UCSD-AML1 (cell line): ENCODE measurements at regions not wholly inside any gene's neighbourhood (a gene's known extent, or its start where the extent isn't known, plus 50 kb on each side); places are given as distances from the start of the nearest gene placed in this dataset.

Source experiments
- DNase-seq: peaks from one replicate; lab custom pipeline; 2025; ENCODE audit not compliant: unreplicated experiment; lab: John Stamatoyannopoulos, UW

DNA sequence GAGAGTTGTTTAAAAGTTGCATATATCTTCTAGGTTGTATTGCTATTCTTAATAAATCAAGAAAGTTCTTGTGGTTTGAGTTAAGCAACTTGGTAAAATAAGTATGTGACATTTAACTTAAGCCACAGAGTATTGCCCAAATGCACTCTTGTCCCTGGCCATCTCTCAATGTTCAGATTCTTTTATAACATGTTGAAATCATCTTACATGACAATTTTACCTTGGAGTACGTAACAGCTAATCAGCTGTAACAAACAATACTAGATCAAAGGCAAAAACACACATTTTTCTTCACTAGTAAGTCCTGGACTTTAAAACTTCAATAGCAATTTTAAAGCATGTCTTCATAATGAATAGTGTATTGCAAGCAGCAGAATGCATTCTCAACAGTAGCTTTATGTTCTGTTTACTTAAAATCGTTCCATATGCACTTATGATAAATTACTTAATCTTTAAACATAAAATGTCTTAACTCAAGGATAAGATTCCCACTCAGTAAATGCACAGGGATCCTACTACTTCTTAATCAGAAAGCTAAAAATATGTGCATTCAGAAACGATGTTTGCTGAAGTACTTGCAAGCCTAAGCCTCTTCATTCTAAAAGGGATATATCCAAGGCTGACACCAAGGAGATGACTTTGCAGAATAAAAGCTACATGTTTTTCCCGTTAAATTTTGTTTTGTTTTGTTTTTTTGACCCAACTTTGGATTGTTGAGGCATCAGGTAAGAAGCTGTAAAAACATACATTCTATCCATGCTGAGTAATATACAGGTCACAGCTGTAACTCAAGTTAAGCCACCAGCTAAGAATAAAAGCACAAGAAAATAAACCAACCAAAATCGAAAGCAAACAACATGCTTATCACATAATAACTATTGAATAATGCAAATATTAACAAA lies 86.1 kb upstream of the NFIB start:
- DNase-seq: no peak

DNA sequence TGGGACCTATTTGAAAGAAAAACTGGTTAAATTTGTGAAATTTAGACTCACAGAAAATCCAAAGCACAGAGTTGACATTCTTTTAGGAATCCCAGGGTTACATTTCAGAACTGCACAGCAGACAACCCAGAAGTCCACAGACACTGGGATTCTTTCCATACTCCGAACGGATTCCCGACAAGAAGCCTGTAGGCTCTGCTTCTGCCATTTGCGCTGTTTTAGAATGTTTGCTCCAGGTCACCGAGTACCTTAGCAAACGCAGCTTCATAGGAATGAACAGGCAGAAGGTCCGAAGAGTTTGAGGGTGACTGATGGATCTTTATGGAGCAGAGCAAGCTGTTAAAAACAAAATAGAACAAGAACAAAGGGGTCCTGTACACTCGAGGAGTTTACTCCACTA lies 84.5 kb upstream of the NFIB start:
- no peak for DNase-seq

DNA sequence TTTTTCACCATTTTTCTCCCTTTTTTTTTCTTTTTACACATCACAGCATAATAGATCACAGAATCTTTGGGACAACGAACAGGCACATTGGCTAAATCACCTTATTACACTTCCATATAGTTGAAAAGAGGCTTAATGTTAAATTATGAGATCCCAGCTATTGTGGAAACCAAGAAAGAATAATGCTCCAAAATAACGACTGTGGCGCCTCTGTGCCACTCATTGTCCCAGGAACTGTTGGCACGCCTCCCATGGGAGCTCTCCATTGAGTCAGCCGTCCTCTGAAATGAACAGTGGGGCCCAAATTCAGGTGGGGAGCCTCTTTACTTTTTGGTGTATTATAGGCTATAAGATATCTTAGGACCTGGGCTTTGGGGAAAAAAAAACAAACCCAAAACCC lies 82.2 kb upstream of the NFIB start:
- DNase-seq: no peak

DNA sequence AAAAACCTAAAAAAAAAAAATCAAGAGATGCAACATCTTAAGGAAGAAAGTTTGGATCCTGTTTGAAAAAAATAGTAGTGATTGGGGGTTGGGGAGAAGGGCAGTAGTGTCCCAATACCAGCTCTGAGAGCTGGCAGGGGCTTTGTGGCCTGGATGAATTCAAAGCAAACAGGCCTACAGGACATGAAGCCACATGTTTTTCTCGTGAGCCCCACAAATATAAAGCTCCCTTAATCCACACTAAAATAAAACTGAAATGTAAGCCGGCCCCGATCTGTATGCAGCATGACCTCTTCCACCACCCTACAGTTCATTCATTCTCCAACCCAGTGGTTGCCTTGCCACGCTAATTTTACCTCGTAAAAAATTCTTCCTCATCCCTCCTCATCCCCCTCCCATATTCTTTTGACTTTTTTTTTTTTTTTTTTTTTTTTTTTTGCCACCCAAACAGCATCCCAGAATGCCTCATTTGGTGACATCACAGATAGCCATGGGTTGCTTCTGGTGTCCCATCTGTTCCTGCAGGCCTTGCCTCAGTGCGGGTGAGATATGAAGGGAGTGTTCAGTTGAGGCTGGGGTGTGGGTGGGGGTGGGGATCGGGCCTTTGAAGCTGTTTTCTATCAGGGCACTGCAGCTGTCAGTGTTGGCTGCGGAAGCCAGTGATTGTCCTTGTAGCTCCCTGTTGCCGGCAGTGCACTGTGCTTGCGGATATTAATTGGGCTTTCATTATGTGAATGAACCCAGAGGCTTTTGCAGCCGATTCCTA lies 81.6 kb upstream of the NFIB start:
- DNase-seq: no peak

DNA sequence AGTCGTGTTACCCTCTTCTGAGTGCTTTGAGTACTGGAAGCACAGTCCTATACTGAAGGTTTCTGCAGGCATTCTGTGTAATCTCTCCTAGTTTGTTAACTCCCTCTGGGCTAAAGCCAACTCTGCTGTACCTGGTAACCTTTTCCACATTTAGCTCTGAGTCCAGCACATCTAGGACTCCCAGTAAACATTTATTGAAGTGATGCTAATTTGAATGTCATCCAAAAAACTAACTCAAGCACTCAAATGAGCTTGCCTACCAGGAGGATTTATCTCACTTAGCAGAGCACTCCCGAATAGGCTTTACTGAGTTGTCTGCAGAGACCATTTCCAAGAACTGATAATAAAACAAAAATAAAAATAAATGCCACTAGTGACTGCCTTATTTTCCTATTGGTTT lies 79.5 kb upstream of the NFIB start:
- DNase-seq: no peak

DNA sequence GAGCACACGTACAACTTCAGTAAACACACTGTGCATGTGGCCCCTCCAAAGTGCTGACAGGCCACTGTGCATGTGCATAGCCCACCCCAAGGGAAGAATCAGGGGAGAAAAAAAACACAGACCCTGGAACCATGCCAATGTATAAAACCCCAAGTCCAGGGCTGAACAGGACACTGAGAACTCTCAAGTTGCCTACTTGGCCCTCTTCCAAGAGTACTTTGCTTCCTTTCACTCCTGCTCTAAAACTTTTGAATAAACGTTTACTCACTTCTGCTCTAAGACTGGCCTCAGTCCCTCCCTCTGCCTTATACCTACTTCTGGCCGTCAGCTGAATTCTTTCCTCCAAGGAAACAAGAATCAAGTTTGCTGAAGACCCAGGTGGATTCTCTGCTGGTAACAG lies 77.7 kb upstream of the NFIB start:
- no peak for DNase-seq

DNA sequence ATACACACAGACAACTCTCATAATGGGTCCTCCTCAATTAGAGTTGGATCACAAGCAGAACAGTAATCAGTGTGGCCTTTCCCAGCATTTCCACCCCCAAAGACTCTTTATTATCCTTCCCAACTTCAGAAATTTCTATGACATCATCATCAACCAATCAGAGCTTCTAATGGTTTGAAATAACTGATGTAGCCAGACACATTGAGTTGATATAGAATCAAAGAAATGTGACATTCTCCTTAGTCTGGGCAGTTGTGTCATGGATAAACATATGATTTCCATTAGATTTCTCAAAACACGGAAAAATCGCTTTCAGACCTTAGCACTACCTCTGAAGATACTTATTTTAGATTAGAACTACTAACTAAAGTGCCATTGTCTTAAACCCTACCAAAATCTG lies 75.7 kb upstream of the NFIB start:
- no peak for DNase-seq

DNA sequence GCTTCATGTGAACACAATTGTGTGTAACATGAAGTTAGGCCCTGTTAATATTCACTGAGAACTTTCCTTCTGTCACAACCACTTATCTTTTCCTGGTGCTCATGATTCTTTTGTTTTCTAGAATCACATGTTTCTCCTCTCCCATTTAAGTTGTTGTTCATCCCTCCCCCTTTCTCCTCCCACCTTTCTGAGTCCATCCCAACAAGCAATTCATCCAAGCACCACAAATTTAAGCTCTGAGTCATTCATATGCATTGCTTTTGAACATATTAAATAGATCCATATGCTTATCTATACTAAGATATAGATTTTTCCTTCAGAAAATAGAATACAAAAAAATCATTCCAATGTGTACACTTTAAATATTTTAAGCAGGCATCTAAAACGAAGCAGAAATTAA lies 75.2 kb upstream of the NFIB start:
- DNase-seq: no peak

DNA sequence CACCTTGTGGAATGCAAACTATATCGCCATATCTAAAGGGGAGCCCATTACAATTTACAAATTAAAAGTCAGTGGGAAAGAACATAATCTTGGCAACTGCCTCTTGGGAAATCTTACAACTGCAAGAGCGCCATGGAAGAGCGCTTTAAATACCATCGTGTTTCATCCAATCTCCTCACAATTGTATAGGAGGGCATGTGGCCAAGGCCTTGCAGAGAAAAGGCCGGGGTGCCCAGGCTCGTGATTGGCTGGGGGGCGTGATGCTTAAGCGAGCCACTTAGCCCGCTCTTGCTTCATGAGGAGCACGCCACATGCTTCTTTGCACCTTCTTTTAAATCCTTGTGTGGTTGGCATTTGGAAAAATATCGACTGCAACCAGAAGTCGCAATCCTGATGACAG lies 69.8 kb upstream of the NFIB start:
- DNase-seq: no peak

DNA sequence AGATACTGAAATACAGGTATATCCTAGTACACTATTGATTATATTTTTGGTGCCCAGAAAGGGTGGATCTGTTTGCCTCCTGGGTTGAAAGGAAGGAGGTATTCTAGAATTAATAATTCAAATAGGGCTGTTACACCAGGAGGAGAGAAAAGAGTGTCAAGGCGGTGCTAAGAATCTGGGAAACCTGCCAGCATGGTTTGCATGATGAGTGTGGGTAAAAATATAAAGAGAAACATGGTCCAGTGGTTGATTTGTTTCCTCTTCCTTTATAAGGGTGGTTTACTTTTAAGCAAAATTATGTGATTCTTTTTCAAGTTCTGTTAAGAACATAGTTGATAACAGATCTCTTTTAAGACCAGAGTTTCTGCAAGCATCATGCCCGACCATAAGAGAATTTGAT lies 69.4 kb upstream of the NFIB start:
- no peak for DNase-seq

DNA sequence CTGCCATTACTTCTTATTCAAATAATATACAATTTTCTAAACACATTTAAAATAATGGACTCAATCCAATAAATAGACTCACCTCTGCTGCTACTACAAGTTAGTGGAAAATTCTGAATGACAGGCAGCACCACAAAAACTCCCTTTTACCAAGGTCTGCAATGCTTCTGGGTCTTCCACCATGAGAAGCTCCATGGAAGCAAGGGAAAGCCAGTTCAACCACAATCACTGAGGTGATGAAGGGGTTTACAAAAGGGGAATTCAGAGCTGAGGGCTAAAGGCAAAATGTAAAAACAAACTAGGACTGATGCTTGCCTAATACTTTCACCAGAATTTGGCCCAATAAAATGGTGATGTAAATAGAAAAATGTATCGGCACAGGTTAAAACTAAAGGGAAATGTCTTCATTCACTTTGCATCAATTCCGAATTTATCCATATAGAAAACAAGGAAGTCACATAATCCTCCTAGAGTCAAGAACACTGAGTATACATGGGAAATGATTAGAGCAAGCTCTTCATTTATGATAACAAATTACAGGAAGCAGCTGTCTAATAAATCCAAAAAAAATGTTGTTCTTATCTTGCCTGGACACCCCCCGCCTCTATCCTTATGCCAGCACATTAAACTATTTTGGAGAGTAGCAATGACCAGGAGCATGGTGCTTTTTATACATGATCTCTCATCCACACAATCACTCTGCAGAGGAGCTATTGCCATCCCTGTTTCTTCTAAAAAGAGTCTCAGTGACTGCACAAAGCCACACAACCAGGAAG lies 66.3 kb upstream of the NFIB start:
- no peak for DNase-seq

DNA sequence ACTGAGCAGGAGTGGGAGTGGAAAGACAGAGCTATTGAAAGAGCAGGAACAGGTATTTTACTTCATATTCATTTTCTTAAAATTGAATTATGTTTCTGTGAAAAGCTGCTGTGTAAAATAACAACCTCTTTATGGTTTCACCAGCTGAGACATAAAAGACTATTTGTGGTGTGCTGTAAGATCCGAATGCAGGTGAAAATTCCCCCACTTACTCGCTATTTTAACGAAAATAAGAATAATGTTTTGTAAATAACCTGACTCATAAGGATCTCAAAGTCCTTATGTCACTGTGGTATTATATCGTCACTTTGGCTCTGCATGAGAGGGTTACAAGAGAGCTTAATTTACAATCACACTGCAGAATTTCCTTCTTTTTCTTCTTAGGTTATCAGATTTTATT lies 65.3 kb upstream of the NFIB start:
- no peak for DNase-seq

DNA sequence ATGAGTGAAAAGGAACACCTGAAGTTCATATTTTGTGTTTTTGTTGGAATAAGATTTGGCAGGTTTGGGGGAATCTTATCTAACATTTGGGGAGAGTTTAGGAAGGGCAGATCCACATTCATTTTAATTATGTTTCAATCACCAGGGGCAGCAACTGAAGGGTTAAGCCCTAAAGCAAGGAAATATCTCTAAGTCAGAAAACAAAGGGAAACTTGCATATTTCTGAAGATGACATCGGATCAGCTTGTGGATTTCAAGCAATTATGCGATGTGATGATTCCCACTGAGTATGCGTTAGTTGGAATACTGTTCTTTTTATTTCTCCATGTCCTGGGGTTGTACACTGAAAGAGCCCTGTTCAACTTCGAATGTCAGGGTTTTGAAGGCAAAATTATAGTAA lies 59.8 kb upstream of the NFIB start:
- no peak for DNase-seq

DNA sequence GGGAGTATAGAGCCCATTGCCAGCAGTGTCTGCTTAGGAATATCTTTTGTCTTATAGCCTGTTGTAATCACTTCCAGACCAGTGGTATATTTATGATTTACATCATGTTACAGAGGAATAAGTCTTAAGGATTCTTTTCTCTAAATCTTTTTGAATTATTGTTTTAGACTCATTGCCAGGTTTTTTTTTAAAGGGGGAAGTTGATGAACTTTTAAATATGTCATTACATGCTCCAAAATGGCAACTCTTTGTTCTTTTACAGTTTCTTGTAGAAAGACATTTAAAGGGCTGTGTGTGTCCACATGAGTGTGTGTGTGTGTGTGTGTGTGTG lies 59.4 kb upstream of the NFIB start:
- DNase-seq: no peak

DNA sequence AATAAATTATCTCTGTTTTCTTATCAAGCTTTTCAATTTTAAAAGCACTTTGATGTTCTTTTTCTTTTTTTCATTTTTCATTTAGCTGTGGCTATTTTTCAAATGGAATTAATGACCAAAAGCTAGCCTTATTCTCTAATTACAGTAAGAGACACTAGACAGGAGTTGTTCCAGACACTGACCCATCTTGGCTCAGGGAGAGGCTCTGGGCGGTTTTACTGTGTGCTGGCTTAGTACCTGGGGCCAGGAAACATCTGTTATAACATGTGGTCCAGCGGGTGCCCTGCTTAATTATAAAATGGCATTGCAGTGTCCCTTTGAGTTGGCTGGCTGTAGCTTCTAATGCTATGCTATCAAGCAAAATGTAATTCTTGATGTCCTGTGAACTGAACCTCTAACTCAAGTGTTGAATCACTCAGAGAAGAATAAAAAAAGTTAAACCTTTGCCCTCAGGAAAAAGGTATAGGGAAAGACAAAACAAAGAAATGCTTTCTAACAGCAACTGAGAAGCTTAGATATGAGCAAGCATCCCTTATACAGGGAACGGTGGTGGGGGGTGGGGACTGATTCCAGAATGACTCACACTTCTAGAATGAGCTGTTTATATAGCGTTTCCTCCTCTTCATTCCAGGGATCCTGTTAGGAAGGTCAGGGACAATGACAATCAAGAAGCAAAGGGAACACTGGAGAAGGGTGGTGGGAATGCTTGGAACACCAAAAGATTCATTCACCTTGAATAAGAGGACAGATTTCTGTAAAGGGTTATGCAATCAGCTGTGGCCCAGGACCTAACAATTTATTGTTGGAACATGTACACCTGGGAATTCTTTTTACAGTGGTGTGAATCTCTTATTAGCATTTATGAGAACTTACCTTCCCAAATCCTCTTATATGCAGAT lies 58.7 kb upstream of the NFIB start:
- DNase-seq: no peak

DNA sequence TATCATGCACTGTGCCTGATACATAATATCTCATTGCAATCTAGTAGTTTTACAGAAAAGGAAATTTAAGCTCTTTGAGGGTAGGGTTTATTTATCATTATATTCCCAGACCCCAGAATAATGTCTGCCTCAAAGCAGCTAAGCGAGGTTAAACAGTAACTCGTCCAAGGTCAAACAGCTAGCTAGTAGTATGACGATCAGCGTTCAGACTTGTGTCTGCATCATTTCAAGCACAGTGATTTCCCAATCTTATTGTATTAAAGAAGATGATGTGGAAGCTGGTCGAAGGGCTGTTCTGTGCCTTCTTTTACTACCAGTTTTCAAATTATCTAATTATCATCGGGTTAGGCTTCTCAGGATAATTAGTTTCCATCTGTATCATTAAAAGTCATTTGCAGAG lies 55.1 kb upstream of the NFIB start:
- no peak for DNase-seq

DNA sequence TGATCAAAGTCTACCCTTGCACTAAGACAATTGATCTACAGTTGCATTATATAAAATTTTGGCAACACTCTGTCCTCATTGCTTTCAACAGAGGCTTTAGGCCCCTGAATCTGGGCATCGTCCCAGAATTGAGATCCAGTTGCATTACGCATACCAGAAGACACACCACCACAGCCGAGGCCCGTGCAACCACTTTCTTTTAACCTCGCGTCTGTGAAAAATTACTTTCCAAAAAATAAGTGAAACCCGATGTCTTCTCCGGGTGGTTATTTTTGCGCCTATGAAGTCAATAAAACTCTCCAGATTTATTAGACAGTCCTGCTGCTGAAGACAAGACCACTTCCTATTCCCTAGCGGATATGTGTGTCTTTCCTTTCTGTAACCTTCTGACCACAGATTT lies 52.1 kb upstream of the NFIB start:
- DNase-seq: no peak

DNA sequence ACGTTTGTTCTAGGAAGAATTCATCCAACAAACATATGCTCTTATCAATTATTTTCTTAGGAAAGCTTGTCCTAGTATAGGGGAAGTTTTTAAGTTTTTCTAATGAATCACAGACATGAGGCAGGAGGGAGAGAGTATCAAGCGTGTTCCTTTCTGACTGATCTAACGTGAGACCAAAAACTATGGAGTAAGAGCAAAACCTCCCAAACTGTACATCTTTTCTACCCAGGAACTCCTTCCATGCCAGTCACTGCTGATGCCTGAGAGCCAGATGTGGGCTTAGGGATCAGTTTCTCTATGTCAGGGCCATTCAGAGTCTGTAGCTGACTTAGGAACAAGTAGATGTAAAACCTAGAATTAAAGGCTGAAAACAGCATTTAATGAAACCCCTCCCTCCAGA lies 51.7 kb upstream of the NFIB start:
- DNase-seq: no peak
